PC-3 (cell line): ENCODE measurements at regions not wholly inside any gene's neighbourhood (a gene's known extent, or its start where the extent isn't known, plus 50 kb on each side); places are given as distances from the start of the nearest gene placed in this dataset.
"Not testable (repeated sequence)": the region's sequence is repeated elsewhere in the genome, so short reads cannot be mapped to it uniquely, and the experiment has no call there.

ENCODE experiments used
- ATAC-seq: fragments of 200-7000 bp; cut with Tn5 transposase; 2 replicates; pipeline ENCODE4 v1.9.1; 2020; ENCODE audit warnings: mild to moderate bottlenecking, moderate library complexity
- BruUV-seq: library from RNA; stranded (reverse); fragments of 400-500 nt; replicated peaks from 2 replicates; lab custom pipeline; 2021; lab: Mats Ljungman, UMichigan
- CTCF ChIA-PET: fragments of 300-600 bp; sonication (Branson Sonifier 250); formaldehyde crosslinking; loops from one replicate; lab custom pipeline; 2022; ENCODE audit warnings: antibody characterized with exemption; lab: Charles Lee
- POLR2A ChIA-PET: fragments of 300-600 bp; sonication (Branson Sonifier 250); formaldehyde crosslinking; loops from one replicate; lab custom pipeline; 2022; ENCODE audit warnings: antibody characterized with exemption; ENCODE audit not compliant: unreplicated experiment; lab: Charles Lee
- DNase-seq: peaks from one replicate; pipeline ENCODE4 v3.0.0-alpha.2; 2015
- H2AFZ ChIP-seq: fragments of 300-600 bp; sonication (generic); 2 replicates; pipeline ENCODE4 v1.6.0; 2016; ENCODE audit warnings: antibody characterized with exemption, low read length
- H3F3A ChIP-seq: fragments of 300-600 bp; sonication (generic); one replicate; pipeline ENCODE4 v1.6.0; 2017; ENCODE audit warnings: antibody characterized with exemption, low read length, control low read depth, mild to moderate bottlenecking; ENCODE audit not compliant: unreplicated experiment
- H3K27ac ChIP-seq: fragments of 300-600 bp; sonication (generic); 2 replicates; pipeline ENCODE4 v1.5.1; 2016; ENCODE audit warnings: mild to moderate bottlenecking, low read length
- H3K27me3 ChIP-seq: fragments of 300-600 bp; sonication (generic); 2 replicates; pipeline ENCODE4 v1.6.1; 2016; ENCODE audit warnings: low read length, mixed read lengths
- H3K36me3 ChIP-seq: fragments of 300-600 bp; sonication (generic); 2 replicates; pipeline ENCODE4 v1.6.1; 2016; ENCODE audit warnings: low read depth, mixed run types, low read length, mixed read lengths
- H3K4me1 ChIP-seq: fragments of 300-600 bp; sonication (generic); 2 replicates; pipeline ENCODE4 v1.5.1; 2016; ENCODE audit warnings: low read length; ENCODE audit not compliant: insufficient read depth
- H3K4me2 ChIP-seq: fragments of 300-600 bp; sonication (generic); 2 replicates; pipeline ENCODE4 v1.6.0; 2016; ENCODE audit warnings: low read length
- H3K4me3 ChIP-seq: fragments of 300-600 bp; sonication (generic); 2 replicates; pipeline ENCODE4 v1.5.1; 2016; ENCODE audit warnings: mild to moderate bottlenecking, low read length, mixed read lengths
- H3K79me2 ChIP-seq: fragments of 300-600 bp; sonication (generic); 2 replicates; pipeline ENCODE4 v1.6.1; 2017; ENCODE audit warnings: low read length, mixed read lengths
- H3K9ac ChIP-seq: fragments of 300-600 bp; sonication (generic); 2 replicates; pipeline ENCODE4 v1.6.0; 2016; ENCODE audit warnings: mild to moderate bottlenecking, low read length
- H3K9me2 ChIP-seq: fragments of 300-600 bp; sonication (generic); replicated peaks from 2 replicates; pipeline ENCODE4 v1.6.1; 2016; ENCODE audit warnings: mixed run types, low read length, mixed read lengths
- H3K9me3 ChIP-seq: fragments of 300-600 bp; sonication (generic); 2 replicates; pipeline ENCODE4 v1.6.1; 2016; ENCODE audit warnings: low read length, mixed read lengths
- H4K20me1 ChIP-seq: fragments of 300-600 bp; sonication (generic); 2 replicates; pipeline ENCODE4 v1.6.1; 2016; ENCODE audit warnings: low read length, mixed read lengths
- EZH2 ChIP-seq: fragments of 300-600 bp; sonication (generic); IDR thresholded peaks from one replicate; pipeline ENCODE4 v1.6.1; 2017; ENCODE audit warnings: antibody characterized with exemption, mild to moderate bottlenecking, low read length; ENCODE audit not compliant: unreplicated experiment
- EZH2phosphoT487 ChIP-seq: fragments of 300-600 bp; sonication (generic); IDR thresholded peaks from 2 replicates; pipeline ENCODE4 v1.6.1; 2018; ENCODE audit warnings: mild to moderate bottlenecking, antibody characterized with exemption, low read length, borderline replicate concordance
- intact Hi-C: fragments of 100-400 bp; cut with micrococcal nuclease; formaldehyde crosslinking; loops from 2 replicates; pipeline ENCODE4 v1.9.0; 2023
- TF ChIP-seq, protein P1 (sequence below): fragments of 300-600 bp; sonication (generic); conservative IDR thresholded peaks from 2 replicates; pipeline ENCODE4 v1.5.1; 2017; ENCODE audit warnings: antibody characterized with exemption, low read depth, mild to moderate bottlenecking, low read length

DNA sequence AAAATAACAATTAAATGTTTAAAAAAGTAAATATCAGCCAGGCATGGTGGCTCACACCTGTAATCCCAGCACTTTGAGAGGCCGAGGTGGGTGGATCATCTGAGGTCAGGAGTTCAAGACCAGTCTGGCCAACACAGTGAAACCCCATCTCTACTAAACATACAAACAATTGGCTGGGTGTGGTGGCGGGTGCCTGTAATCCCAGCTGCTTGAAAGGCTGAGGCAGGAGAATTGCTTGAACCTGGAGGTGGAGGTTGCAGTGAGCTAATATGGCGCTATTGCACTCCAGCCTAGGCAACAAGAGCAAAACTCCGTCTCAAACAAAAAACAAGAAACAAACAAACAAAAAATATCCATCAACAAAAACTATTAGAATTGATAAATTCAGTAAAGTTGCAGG lies 77.5 kb downstream of the SNX5 start:
- H3K4me2 ChIP-seq, H3K27me3 ChIP-seq, intact Hi-C loops, CTCF ChIA-PET, H2AFZ ChIP-seq, POLR2A ChIA-PET, H3K27ac ChIP-seq, H3F3A ChIP-seq, H3K9ac ChIP-seq, H3K9me2 ChIP-seq, ATAC-seq, H3K4me3 ChIP-seq, H3K36me3 ChIP-seq, BruUV-seq, H4K20me1 ChIP-seq, H3K79me2 ChIP-seq, DNase-seq: not testable (repeated sequence)
- H3K9me3 ChIP-seq: peaks cover 14% of the 10 kb centered on the region; the same call in 1 of the 2 replicates
- H3K4me1 ChIP-seq: peaks cover 13% of the 10 kb centered on the region

DNA sequence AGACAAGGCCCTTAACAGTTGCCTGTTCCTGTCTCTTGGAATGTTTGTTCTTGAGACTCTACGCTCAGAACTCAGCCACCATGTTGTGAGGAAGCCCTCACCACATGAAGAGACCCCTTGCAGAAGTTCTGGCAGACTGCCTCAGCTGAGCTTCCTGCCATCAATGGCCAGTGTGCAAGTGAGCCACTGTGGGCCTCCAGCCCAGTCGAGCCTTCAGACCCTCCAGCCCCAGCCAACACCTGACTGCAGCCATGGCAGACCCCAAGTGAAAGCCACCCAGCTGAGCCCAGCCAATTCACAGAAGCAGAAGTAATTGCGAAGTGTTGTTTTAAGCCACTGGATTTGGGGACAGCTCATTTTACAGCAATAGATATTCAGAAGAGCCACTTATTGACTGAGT lies 78.3 kb downstream of the SNX5 start:
- H3K4me3 ChIP-seq: no peak overlapping the region
- no peak overlapping the region for H3K27ac ChIP-seq
- no peaks in the 10 kb centered on the region for H3K9me2 ChIP-seq
- intact Hi-C loops: no loop called here
- no peak overlapping the region for H3K9ac ChIP-seq
- H3F3A ChIP-seq: no peaks in the 10 kb centered on the region
- TF ChIP-seq EZH2 (no peak), EZH2phosphoT487 (no peak)
- TF ChIP-seq, protein P1, sequence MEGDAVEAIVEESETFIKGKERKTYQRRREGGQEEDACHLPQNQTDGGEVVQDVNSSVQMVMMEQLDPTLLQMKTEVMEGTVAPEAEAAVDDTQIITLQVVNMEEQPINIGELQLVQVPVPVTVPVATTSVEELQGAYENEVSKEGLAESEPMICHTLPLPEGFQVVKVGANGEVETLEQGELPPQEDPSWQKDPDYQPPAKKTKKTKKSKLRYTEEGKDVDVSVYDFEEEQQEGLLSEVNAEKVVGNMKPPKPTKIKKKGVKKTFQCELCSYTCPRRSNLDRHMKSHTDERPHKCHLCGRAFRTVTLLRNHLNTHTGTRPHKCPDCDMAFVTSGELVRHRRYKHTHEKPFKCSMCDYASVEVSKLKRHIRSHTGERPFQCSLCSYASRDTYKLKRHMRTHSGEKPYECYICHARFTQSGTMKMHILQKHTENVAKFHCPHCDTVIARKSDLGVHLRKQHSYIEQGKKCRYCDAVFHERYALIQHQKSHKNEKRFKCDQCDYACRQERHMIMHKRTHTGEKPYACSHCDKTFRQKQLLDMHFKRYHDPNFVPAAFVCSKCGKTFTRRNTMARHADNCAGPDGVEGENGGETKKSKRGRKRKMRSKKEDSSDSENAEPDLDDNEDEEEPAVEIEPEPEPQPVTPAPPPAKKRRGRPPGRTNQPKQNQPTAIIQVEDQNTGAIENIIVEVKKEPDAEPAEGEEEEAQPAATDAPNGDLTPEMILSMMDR: no peak
- no peak overlapping the region for H2AFZ ChIP-seq
- no peaks in the 10 kb centered on the region for H3K27me3 ChIP-seq
- H3K4me1 ChIP-seq: peaks cover 18% of the 10 kb centered on the region
- CTCF ChIA-PET: no interaction called here
- H3K79me2 ChIP-seq: no peaks in the 10 kb centered on the region
- peaks cover 4% of the 10 kb centered on the region; the same call in 1 of the 2 replicates for H3K36me3 ChIP-seq
- H4K20me1 ChIP-seq: no peaks in the 10 kb centered on the region
- peaks cover 14% of the 10 kb centered on the region; the same call in 1 of the 2 replicates for H3K9me3 ChIP-seq
- POLR2A ChIA-PET: no interaction called here
- H3K4me2 ChIP-seq: no peak overlapping the region
- no peak for DNase-seq
- no peak for ATAC-seq
- BruUV-seq: no TSS peak

DNA sequence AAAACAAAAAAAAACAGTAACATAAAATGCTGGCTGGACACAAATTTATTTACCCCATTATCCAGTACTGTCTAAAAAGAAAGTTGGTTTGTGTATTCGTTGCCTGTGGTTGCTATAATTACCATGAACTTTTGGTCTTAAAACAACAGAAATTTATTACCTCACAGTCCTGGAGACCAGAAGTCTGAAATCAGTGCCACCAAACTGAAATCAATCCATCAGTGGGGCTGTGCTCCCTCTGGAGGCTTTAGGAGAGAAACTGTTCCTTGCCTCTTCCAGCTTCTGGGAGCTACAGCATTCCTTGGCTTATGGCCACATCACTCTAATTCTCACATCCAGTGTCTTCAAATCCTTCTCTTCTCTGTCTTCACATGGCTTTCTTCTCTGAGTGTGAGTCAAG lies 79.4 kb downstream of the SNX5 start:
- peaks cover 14% of the 10 kb centered on the region; the same call in 1 of the 2 replicates for H3K9me3 ChIP-seq
- no peak for ATAC-seq
- H3K9me2 ChIP-seq: no peaks in the 10 kb centered on the region
- DNase-seq: peak; percentile 36
- TF ChIP-seq EZH2: no peak
- TF ChIP-seq, protein P1: peak; percentile 47
- no peaks in the 10 kb centered on the region for H4K20me1 ChIP-seq
- intact Hi-C loops: no loop called here
- no peak overlapping the region for H3K4me3 ChIP-seq
- H3K9ac ChIP-seq: no peak overlapping the region
- H3K27ac ChIP-seq: no peak overlapping the region
- no peaks in the 10 kb centered on the region for H3K27me3 ChIP-seq
- H3F3A ChIP-seq: no peaks in the 10 kb centered on the region
- H2AFZ ChIP-seq: no peak overlapping the region
- H3K4me1 ChIP-seq: peaks cover 18% of the 10 kb centered on the region
- BruUV-seq: no TSS peak
- no peaks in the 10 kb centered on the region for H3K79me2 ChIP-seq
- peaks cover 4% of the 10 kb centered on the region; the same call in 1 of the 2 replicates for H3K36me3 ChIP-seq
- ChIA-PET CTCF (no interaction called here), POLR2A (no interaction called here)
- no peak overlapping the region for H3K4me2 ChIP-seq
